ENCODE measurements at regions not wholly inside any gene's neighbourhood (a gene's known extent, or its start where the extent isn't known, plus 50 kb on each side); places are given as distances from the start of the nearest gene placed in this dataset.
"Not testable (repeated sequence)": the region's sequence is repeated elsewhere in the genome, so short reads cannot be mapped to it uniquely, and the experiment has no call there.

DNA sequence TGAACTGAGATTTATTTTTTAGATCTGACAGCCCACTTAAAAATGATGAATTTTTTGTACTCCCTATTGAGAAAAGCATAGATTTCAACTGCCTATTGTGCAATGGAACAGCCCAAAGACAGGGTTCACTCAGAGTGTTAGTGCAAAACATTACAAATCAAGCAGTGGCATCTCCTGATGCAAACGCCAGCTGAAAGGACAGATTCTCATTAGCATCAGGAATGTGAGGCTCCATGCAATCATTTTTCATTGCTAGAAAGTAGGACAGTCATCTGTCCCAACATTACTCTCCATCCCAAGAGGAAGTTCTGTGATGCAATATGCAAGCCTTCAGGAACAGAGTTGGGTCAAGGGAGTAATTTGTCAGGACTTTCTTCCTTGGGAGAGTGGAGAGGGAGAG is 215.4 kb downstream of the ATP6V0E2 start:
- H3K27ac Mint-ChIP-seq; H3K9ac ChIP-seq; H3K4me1 ChIP-seq; H3K27me3 Mint-ChIP-seq (ENCODE audit: insufficient read depth, low read depth); H3K79me2 ChIP-seq (ENCODE audit: low read depth); H3K36me3 ChIP-seq; H3K4me3 ChIP-seq; H2AFZ ChIP-seq (replicated peaks); H3K9me3 ChIP-seq (ENCODE audit: low read depth); H3K36me3 Mint-ChIP-seq; H3K4me2 ChIP-seq; H3K4me3 Mint-ChIP-seq; DNase-seq (ENCODE audit: low spot score); H3K27ac ChIP-seq; H3K9me3 Mint-ChIP-seq; H4K20me1 ChIP-seq (ENCODE audit: low read depth); H3K27me3 ChIP-seq; H3F3A ChIP-seq (ENCODE audit: low read depth): not testable (repeated sequence)
- H3K4me1 Mint-ChIP-seq, result peaks cover 12% of the 10 kb centered on the region

GRCh38 chr7:150090776-150091175 is 217.0 kb downstream of the ATP6V0E2 start:
- not testable (repeated sequence) for H3K4me3 ChIP-seq

DNA sequence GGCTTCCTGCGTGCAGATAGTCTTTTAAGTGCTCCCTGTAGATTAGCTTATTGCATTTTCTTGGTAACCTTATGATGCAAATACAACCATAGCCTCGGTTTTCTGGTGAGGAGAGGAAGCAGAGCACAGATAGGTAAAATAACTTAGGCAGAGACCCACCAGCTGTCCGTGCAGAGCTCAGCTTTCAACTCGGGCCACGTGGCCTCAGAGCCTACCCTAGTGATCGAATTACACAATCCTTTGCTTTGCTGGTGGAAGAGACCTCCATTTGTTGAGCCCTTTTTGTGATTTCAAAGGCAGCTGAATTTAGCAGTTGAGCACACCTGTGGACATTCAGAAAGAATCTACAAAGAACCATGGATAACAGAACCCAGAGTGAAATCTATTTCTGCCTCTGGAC is 220.1 kb downstream of the ATP6V0E2 start:
- H3K4me1 ChIP-seq; H3K27ac ChIP-seq; H2AFZ ChIP-seq (replicated peaks); H3K36me3 Mint-ChIP-seq; H3K79me2 ChIP-seq (ENCODE audit: low read depth); H3K36me3 ChIP-seq; H3F3A ChIP-seq (ENCODE audit: low read depth); H3K9ac ChIP-seq; H3K27me3 Mint-ChIP-seq (ENCODE audit: insufficient read depth, low read depth); H3K9me3 Mint-ChIP-seq; H3K9me3 ChIP-seq (ENCODE audit: low read depth); H4K20me1 ChIP-seq (ENCODE audit: low read depth); H3K27me3 ChIP-seq; H3K4me2 ChIP-seq; H3K4me3 Mint-ChIP-seq; H3K27ac Mint-ChIP-seq; H3K4me3 ChIP-seq: not testable (repeated sequence)
- H3K4me1 Mint-ChIP-seq, result peaks cover 12% of the 10 kb centered on the region
- peak; percentile 18 for DNase-seq (ENCODE audit: low spot score)

More at GRCh38 chr7:150090776-150091175, 217.0 kb downstream of the ATP6V0E2 start:
- Mint-ChIP-seq H3K4me3 (peak overlapping the region; percentile 63), H3K27ac (peak overlapping the region; percentile 88), H3K4me1 (peaks cover 12% of the 10 kb centered on the region)
- H4K20me1 ChIP-seq (ENCODE audit: low read depth); H3K79me2 ChIP-seq (ENCODE audit: low read depth); H3K27me3 ChIP-seq; H3K36me3 Mint-ChIP-seq; H3F3A ChIP-seq (ENCODE audit: low read depth); H3K27ac ChIP-seq; H3K36me3 ChIP-seq; H3K27me3 Mint-ChIP-seq (ENCODE audit: insufficient read depth, low read depth); H3K4me1 ChIP-seq; H2AFZ ChIP-seq (replicated peaks); H3K9ac ChIP-seq; H3K9me3 Mint-ChIP-seq; H3K9me3 ChIP-seq (ENCODE audit: low read depth): not testable (repeated sequence)
- DNase-seq (ENCODE audit: low spot score), result peak; percentile 38
- H3K4me2 ChIP-seq, result peak overlapping the region; percentile 52

DNA sequence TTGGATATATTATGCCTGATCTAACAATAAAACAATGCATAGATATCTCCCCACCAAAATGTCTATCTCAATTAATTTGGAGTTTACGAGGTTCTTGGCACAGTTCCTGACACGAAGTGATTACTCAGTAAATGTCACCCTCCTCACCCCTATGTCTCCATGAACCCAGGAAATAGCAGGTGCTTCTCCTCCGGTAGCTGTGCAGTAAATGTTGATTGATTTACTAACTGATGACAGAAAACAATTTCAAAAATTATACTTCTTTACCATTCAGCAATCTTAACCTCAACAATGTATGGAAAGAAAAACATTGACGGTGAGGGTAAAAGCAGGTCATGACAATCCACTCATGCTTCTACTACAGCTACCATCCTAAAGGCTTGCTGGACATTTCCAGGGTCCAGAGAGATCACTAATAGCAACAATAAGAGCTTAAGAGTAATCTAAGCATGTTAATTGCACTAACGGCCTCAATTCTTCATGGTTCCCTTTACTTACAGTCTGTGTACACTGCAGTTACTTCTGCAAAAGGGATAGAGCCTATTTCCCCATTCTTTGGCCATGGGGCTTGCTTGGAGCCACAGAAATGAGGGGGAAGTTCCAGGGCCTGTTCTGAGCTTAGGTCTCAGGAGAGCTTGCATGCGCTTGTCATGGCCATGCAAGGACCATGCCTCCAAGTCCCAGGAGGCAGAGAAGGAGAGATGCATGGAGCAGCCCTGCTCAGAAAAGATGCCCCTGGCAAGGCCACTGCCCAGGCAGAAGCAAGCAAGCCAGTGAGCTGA is 222.6 kb downstream of the ATP6V0E2 start:
- H4K20me1 ChIP-seq (ENCODE audit: low read depth); H3K4me2 ChIP-seq; H3K9me3 Mint-ChIP-seq; H3K27me3 Mint-ChIP-seq (ENCODE audit: insufficient read depth, low read depth); H3K27ac Mint-ChIP-seq; H3K27me3 ChIP-seq; H3K79me2 ChIP-seq (ENCODE audit: low read depth); H3K4me3 ChIP-seq; H3F3A ChIP-seq (ENCODE audit: low read depth); H3K4me1 ChIP-seq; H3K36me3 Mint-ChIP-seq; H3K4me1 Mint-ChIP-seq; H3K27ac ChIP-seq; H3K4me3 Mint-ChIP-seq; H3K9me3 ChIP-seq (ENCODE audit: low read depth); H3K9ac ChIP-seq; H3K36me3 ChIP-seq; DNase-seq (ENCODE audit: low spot score); H2AFZ ChIP-seq (replicated peaks): not testable (repeated sequence)

- H3K9me3 ChIP-seq (ENCODE audit: low read depth); H3K27ac ChIP-seq; H3K4me1 Mint-ChIP-seq; H3K9me3 Mint-ChIP-seq; H3K4me3 Mint-ChIP-seq; H3K27me3 Mint-ChIP-seq (ENCODE audit: insufficient read depth, low read depth); H3K9ac ChIP-seq; H3K4me1 ChIP-seq; H3K36me3 ChIP-seq; H3F3A ChIP-seq (ENCODE audit: low read depth); H3K4me2 ChIP-seq; H3K36me3 Mint-ChIP-seq; H3K27ac Mint-ChIP-seq; DNase-seq (ENCODE audit: low spot score); H3K79me2 ChIP-seq (ENCODE audit: low read depth); H2AFZ ChIP-seq (replicated peaks); H4K20me1 ChIP-seq (ENCODE audit: low read depth); H3K4me3 ChIP-seq: not testable (repeated sequence)
- H3K27me3 ChIP-seq, result peaks cover 11% of the 10 kb centered on the region
Measured at GRCh38 chr7:150098592-150098991, 224.6 kb upstream of the LRRC61 start.

GRCh38 chr7:150101282-150101681 is 221.9 kb upstream of the LRRC61 start:
- H3K4me1 Mint-ChIP-seq; H3F3A ChIP-seq (ENCODE audit: low read depth); H4K20me1 ChIP-seq (ENCODE audit: low read depth); DNase-seq (ENCODE audit: low spot score); H3K27ac Mint-ChIP-seq; H3K27ac ChIP-seq; H3K9ac ChIP-seq; H3K36me3 ChIP-seq; H2AFZ ChIP-seq (replicated peaks); H3K4me2 ChIP-seq; H3K4me1 ChIP-seq; H3K36me3 Mint-ChIP-seq; H3K9me3 ChIP-seq (ENCODE audit: low read depth); H3K9me3 Mint-ChIP-seq; H3K4me3 ChIP-seq; H3K4me3 Mint-ChIP-seq; H3K79me2 ChIP-seq (ENCODE audit: low read depth); H3K27me3 Mint-ChIP-seq (ENCODE audit: insufficient read depth, low read depth): not testable (repeated sequence)
- H3K27me3 ChIP-seq, result peaks cover 13% of the 10 kb centered on the region

DNA sequence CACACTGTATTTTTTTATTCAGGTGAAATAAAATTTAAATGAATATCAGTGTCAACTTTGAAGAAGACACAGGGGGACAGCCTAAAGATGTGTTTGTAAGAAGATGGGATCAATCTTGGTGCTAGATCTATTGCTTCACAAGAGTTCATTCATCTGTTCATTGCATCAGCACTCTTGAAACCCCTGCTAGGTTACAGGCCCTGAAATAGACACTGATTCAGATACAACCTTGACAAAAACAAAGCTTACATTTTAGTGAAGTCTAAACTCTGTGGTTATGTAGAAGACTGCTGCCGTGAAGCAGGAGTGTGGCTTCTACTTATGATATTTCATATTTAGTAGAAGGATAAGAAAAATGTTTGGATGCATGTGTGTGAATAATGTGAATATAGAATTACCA is 215.9 kb upstream of the LRRC61 start:
- not testable (repeated sequence) for H3K9ac ChIP-seq; H4K20me1 ChIP-seq (ENCODE audit: low read depth); H3F3A ChIP-seq (ENCODE audit: low read depth); H3K4me2 ChIP-seq; H3K27me3 ChIP-seq; H3K36me3 Mint-ChIP-seq; H3K27me3 Mint-ChIP-seq (ENCODE audit: insufficient read depth, low read depth); DNase-seq (ENCODE audit: low spot score); H3K79me2 ChIP-seq (ENCODE audit: low read depth); H3K27ac ChIP-seq; H3K9me3 ChIP-seq (ENCODE audit: low read depth); H3K27ac Mint-ChIP-seq; H3K4me1 ChIP-seq; H2AFZ ChIP-seq (replicated peaks); H3K36me3 ChIP-seq; H3K4me1 Mint-ChIP-seq; H3K9me3 Mint-ChIP-seq; H3K4me3 ChIP-seq; H3K4me3 Mint-ChIP-seq

DNA sequence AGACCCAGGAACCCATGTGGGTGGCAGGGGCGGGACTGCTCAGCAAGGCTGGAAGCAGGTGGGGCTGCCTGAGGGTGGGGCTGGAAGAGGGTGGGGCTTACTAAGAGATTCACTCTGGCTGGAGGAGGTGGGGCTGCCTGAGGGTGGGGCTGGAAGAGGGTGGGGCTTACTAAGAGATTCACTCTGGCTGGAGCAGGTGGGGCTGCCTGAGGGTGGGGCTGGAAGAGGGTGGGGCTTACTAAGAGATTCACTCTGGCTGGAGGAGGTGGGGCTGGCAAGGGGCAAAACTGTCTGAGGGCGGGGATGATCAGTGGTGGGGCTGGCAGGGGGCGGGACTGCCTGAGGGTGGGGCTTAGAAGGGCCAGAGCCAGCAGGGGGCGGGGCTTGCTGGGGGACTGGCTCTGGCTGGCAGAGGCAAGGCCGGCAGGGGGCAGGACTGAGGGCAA is 212.8 kb upstream of the LRRC61 start:
- not testable (repeated sequence) for H3K36me3 Mint-ChIP-seq

More for the DNA sequence above, 212.8 kb upstream of the LRRC61 start:
- not testable (repeated sequence) for H3K9me3 Mint-ChIP-seq; H3K27me3 Mint-ChIP-seq (ENCODE audit: insufficient read depth, low read depth); H3K36me3 ChIP-seq; H4K20me1 ChIP-seq (ENCODE audit: low read depth); H3F3A ChIP-seq (ENCODE audit: low read depth); H3K9ac ChIP-seq; H3K27ac Mint-ChIP-seq; H2AFZ ChIP-seq (replicated peaks); H3K4me2 ChIP-seq; H3K79me2 ChIP-seq (ENCODE audit: low read depth); H3K27me3 ChIP-seq; H3K4me3 Mint-ChIP-seq; H3K4me3 ChIP-seq; H3K9me3 ChIP-seq (ENCODE audit: low read depth); H3K4me1 Mint-ChIP-seq; H3K4me1 ChIP-seq; H3K27ac ChIP-seq
- peak; percentile 33 for DNase-seq (ENCODE audit: low spot score)
